ENCODE measurements at regions not wholly inside any gene's neighbourhood (a gene's known extent, or its start where the extent isn't known, plus 50 kb on each side); places are given as distances from the start of the nearest gene placed in this dataset.

- H3K4me3 ChIP-seq (ENCODE audit: low read depth, low read length) = no peak overlapping the region
- POLR2A ChIA-PET = no interaction called here
- DNase-seq (ENCODE audit: low read depth, low spot score) = no peak
- no peak for TF ChIP-seq CTCF (IDR thresholded peaks at IDR 0.05; ENCODE audit: insufficient read depth, low read length, missing control alignments)
- CTCF ChIA-PET = no interaction called here
These were observed 119.3 kb downstream of the NMUR2 start for GRCh38 chr5:152285764-152286163.

GRCh38 chr5:152282331-152282730 is 122.7 kb downstream of the NMUR2 start:
- H3K4me3 ChIP-seq (ENCODE audit: low read depth, low read length) = no peak overlapping the region
- TF ChIP-seq CTCF (IDR thresholded peaks at IDR 0.05; ENCODE audit: insufficient read depth, low read length, missing control alignments) = no peak
- ChIA-PET POLR2A (no interaction called here), CTCF (no interaction called here)
- no peak for DNase-seq (ENCODE audit: low read depth, low spot score)

GRCh38 chr5:152277936-152278335 is 127.1 kb downstream of the NMUR2 start:
- CTCF ChIA-PET = no interaction called here
- H3K4me3 ChIP-seq (ENCODE audit: low read depth, low read length) = no peak overlapping the region
- no peak for DNase-seq (ENCODE audit: low read depth, low spot score)
- no peak for TF ChIP-seq CTCF (IDR thresholded peaks at IDR 0.05; ENCODE audit: insufficient read depth, low read length, missing control alignments)
- POLR2A ChIA-PET = no interaction called here

GRCh38 chr5:152274224-152274623 is 130.9 kb downstream of the NMUR2 start:
- CTCF ChIA-PET = no interaction called here

GRCh38 chr5:152271420-152271819 is 133.7 kb downstream of the NMUR2 start:
- ChIA-PET CTCF (no interaction called here), POLR2A (no interaction called here)
- no peak for TF ChIP-seq CTCF (IDR thresholded peaks at IDR 0.05; ENCODE audit: insufficient read depth, low read length, missing control alignments)
- DNase-seq (ENCODE audit: low read depth, low spot score) = no peak
- no peak overlapping the region for H3K4me3 ChIP-seq (ENCODE audit: low read depth, low read length)

More at GRCh38 chr5:152274224-152274623, 130.9 kb downstream of the NMUR2 start:
- TF ChIP-seq CTCF (IDR thresholded peaks at IDR 0.05; ENCODE audit: insufficient read depth, low read length, missing control alignments) = no peak
- no peak overlapping the region for H3K4me3 ChIP-seq (ENCODE audit: low read depth, low read length)
- DNase-seq (ENCODE audit: low read depth, low spot score) = no peak
- POLR2A ChIA-PET = no interaction called here

- ChIA-PET CTCF (no interaction called here), POLR2A (no interaction called here)
- TF ChIP-seq CTCF (IDR thresholded peaks at IDR 0.05; ENCODE audit: insufficient read depth, low read length, missing control alignments) = no peak
- DNase-seq (ENCODE audit: low read depth, low spot score) = no peak
- H3K4me3 ChIP-seq (ENCODE audit: low read depth, low read length) = no peak overlapping the region
These were observed 135.0 kb downstream of the NMUR2 start for GRCh38 chr5:152270096-152270495.
